ENCODE measurements at regions not wholly inside any gene's neighbourhood (a gene's known extent, or its start where the extent isn't known, plus 50 kb on each side); places are given as distances from the start of the nearest gene placed in this dataset.

DNA sequence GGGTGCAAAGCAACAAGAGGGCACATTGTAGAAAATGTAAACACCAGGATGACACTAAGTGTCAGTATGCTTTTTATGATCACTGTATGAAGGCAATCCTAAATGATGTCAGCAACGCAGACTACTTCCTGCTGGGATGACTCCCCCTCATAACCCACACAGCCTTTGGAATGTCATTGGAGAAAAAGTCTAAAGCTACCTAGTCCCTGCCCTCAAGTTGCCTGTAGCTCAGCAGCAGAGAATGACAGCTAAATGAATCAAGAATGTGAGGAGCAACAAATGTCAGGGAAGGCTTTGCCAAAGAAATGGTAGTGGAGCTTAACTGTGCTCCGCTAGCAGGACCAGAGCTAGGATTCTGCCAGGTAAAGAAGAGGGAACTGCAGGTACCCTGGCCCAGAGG lies 555.6 kb downstream of the CD83 start (continued):
- TF ChIP-seq, protein P1, sequence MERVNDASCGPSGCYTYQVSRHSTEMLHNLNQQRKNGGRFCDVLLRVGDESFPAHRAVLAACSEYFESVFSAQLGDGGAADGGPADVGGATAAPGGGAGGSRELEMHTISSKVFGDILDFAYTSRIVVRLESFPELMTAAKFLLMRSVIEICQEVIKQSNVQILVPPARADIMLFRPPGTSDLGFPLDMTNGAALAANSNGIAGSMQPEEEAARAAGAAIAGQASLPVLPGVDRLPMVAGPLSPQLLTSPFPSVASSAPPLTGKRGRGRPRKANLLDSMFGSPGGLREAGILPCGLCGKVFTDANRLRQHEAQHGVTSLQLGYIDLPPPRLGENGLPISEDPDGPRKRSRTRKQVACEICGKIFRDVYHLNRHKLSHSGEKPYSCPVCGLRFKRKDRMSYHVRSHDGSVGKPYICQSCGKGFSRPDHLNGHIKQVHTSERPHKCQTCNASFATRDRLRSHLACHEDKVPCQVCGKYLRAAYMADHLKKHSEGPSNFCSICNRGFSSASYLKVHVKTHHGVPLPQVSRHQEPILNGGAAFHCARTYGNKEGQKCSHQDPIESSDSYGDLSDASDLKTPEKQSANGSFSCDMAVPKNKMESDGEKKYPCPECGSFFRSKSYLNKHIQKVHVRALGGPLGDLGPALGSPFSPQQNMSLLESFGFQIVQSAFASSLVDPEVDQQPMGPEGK (CRISPR knock-in tag; IDR thresholded peaks at IDR 0.05; ENCODE audit: borderline replicate concordance) = no peak
- TF ChIP-seq ZFP30 (CRISPR knock-in tag; IDR thresholded peaks at IDR 0.05) = no peak
- TF ChIP-seq, protein P2, sequence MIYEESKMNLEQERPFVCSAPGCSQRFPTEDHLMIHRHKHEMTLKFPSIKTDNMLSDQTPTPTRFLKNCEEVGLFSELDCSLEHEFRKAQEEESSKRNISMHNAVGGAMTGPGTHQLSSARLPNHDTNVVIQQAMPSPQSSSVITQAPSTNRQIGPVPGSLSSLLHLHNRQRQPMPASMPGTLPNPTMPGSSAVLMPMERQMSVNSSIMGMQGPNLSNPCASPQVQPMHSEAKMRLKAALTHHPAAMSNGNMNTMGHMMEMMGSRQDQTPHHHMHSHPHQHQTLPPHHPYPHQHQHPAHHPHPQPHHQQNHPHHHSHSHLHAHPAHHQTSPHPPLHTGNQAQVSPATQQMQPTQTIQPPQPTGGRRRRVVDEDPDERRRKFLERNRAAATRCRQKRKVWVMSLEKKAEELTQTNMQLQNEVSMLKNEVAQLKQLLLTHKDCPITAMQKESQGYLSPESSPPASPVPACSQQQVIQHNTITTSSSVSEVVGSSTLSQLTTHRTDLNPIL (CRISPR knock-in tag; IDR thresholded peaks at IDR 0.05; ENCODE audit: low read depth) = no peak
- no peak for TF ChIP-seq RARB (CRISPR knock-in tag; IDR thresholded peaks at IDR 0.05)

DNA sequence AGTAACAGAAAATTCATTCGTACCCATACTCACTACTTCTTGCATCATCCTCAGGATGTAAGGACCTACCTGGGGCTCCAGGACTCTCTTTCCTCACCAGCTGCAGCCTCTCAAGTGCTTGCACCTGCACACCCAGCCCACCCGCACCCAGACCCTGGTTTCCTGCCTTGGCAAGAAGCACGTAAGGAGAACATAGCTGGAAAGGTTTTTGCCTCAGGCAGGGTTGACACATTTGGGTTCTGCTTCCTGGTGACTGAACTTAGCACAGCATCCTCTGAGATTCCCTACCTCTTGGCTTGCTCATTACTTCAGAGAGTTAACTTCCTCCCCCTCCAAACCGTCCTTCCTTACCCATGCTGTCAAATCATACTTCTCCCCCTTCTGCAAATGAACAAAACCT lies 556.9 kb downstream of the CD83 start:
- TF ChIP-seq, protein P1 (CRISPR knock-in tag; IDR thresholded peaks at IDR 0.05; ENCODE audit: borderline replicate concordance) = no peak
- no peak for TF ChIP-seq BACH2 (CRISPR knock-in tag; IDR thresholded peaks at IDR 0.05; ENCODE audit: borderline replicate concordance)
- no peak for TF ChIP-seq TOX (CRISPR knock-in tag; IDR thresholded peaks at IDR 0.05; ENCODE audit: borderline replicate concordance)
- no peak for TF ChIP-seq GLIS3 (CRISPR knock-in tag; IDR thresholded peaks at IDR 0.05)
- no peak for TF ChIP-seq ZFP3 (CRISPR knock-in tag; IDR thresholded peaks at IDR 0.05)
- TF ChIP-seq OSR1 (CRISPR knock-in tag; IDR thresholded peaks at IDR 0.05) = no peak
- no peak for TF ChIP-seq TCF4 (CRISPR knock-in tag; IDR thresholded peaks at IDR 0.05; ENCODE audit: borderline replicate concordance)
- TF ChIP-seq ZFP30 (CRISPR knock-in tag; IDR thresholded peaks at IDR 0.05) = no peak
- TF ChIP-seq, protein P3, sequence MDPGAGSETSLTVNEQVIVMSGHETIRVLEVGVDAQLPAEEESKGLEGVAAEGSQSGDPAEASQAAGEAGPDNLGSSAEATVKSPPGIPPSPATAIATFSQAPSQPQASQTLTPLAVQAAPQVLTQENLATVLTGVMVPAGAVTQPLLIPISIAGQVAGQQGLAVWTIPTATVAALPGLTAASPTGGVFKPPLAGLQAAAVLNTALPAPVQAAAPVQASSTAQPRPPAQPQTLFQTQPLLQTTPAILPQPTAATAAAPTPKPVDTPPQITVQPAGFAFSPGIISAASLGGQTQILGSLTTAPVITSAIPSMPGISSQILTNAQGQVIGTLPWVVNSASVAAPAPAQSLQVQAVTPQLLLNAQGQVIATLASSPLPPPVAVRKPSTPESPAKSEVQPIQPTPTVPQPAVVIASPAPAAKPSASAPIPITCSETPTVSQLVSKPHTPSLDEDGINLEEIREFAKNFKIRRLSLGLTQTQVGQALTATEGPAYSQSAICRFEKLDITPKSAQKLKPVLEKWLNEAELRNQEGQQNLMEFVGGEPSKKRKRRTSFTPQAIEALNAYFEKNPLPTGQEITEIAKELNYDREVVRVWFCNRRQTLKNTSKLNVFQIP (CRISPR knock-in tag; IDR thresholded peaks at IDR 0.05; ENCODE audit: borderline replicate concordance, low read depth) = no peak
- no peak for TF ChIP-seq ZC3H10 (CRISPR knock-in tag; IDR thresholded peaks at IDR 0.05)
- no peak for ATAC-seq

DNA sequence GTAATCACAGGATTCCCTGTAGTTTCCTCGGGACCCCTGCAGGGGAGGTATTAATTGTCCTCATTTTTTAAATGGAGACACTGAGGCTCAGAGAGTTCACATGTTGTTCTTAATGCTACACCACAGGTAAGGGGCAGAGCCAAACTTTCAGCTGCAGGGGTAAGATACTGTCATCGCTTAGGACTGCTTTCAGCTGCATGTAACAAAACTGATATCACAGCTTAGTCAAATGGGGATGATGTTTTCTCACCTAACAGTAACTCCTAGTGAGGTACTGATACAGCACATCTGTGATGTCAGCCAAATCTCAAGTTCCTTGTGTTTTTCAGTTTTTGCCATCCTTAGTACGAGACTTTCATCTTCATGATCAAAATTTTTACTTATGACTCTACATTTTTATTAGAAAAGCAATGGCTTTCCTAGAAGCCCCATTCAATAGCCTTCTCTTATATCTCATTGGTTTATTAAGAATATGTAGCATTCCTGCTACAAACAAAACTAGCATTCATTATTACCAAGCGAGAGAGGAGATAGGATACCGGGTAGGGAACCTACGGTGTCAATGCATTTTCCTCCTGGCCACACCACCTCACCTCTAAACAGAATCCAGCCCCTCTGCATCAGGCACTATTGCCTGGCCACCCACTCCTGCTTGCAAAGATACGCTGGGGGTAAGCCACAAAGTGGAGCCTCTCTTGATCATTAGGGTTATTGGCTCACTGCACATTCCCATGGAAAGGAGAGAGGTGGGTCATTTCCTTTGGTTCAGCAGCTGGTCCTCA lies 557.5 kb downstream of the CD83 start:
- ATAC-seq = no peak
- no peak for TF ChIP-seq ARNTL (CRISPR knock-in tag; IDR thresholded peaks at IDR 0.05; ENCODE audit: borderline replicate concordance, low read depth)
- no peak for TF ChIP-seq SNAI2 (CRISPR knock-in tag; IDR thresholded peaks at IDR 0.05)

DNA sequence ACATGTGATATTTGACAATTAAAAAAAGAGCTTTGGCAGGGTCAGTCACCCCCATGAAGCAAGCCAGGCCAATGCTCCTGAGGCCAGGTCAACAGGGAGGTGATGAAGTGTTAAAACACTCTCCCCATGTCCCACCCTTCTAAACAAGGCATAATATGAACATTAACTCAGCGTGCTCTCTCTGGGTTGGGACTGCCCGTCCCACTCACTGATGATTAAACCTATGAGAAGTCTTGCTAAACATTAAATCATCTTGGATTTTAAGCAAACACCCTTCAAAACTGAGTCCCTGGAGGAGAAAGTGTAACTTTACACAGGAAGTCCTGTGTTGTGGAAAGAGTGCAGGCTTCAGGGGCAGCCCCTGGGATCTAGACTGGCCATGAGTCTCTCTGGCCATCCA lies 558.5 kb downstream of the CD83 start:
- TF ChIP-seq ZFP3 (CRISPR knock-in tag; IDR thresholded peaks at IDR 0.05) = no peak
- no peak for TF ChIP-seq ARNTL (CRISPR knock-in tag; IDR thresholded peaks at IDR 0.05; ENCODE audit: borderline replicate concordance, low read depth)
- TF ChIP-seq ZFP30 (CRISPR knock-in tag; IDR thresholded peaks at IDR 0.05) = no peak
- TF ChIP-seq, protein P4, sequence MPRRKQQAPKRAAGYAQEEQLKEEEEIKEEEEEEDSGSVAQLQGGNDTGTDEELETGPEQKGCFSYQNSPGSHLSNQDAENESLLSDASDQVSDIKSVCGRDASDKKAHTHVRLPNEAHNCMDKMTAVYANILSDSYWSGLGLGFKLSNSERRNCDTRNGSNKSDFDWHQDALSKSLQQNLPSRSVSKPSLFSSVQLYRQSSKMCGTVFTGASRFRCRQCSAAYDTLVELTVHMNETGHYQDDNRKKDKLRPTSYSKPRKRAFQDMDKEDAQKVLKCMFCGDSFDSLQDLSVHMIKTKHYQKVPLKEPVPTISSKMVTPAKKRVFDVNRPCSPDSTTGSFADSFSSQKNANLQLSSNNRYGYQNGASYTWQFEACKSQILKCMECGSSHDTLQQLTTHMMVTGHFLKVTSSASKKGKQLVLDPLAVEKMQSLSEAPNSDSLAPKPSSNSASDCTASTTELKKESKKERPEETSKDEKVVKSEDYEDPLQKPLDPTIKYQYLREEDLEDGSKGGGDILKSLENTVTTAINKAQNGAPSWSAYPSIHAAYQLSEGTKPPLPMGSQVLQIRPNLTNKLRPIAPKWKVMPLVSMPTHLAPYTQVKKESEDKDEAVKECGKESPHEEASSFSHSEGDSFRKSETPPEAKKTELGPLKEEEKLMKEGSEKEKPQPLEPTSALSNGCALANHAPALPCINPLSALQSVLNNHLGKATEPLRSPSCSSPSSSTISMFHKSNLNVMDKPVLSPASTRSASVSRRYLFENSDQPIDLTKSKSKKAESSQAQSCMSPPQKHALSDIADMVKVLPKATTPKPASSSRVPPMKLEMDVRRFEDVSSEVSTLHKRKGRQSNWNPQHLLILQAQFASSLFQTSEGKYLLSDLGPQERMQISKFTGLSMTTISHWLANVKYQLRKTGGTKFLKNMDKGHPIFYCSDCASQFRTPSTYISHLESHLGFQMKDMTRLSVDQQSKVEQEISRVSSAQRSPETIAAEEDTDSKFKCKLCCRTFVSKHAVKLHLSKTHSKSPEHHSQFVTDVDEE (CRISPR knock-in tag; IDR thresholded peaks at IDR 0.05) = no peak
- TF ChIP-seq BACH2 (CRISPR knock-in tag; IDR thresholded peaks at IDR 0.05; ENCODE audit: borderline replicate concordance) = no peak
- TF ChIP-seq, protein P5, sequence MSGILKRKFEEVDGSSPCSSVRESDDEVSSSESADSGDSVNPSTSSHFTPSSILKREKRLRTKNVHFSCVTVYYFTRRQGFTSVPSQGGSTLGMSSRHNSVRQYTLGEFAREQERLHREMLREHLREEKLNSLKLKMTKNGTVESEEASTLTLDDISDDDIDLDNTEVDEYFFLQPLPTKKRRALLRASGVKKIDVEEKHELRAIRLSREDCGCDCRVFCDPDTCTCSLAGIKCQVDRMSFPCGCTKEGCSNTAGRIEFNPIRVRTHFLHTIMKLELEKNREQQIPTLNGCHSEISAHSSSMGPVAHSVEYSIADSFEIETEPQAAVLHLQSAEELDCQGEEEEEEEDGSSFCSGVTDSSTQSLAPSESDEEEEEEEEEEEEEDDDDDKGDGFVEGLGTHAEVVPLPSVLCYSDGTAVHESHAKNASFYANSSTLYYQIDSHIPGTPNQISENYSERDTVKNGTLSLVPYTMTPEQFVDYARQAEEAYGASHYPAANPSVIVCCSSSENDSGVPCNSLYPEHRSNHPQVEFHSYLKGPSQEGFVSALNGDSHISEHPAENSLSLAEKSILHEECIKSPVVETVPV (CRISPR knock-in tag; IDR thresholded peaks at IDR 0.05) = no peak
- TF ChIP-seq ZC3H10 (CRISPR knock-in tag; IDR thresholded peaks at IDR 0.05) = no peak
- ATAC-seq = no peak
